SK-N-SH (cell line): ENCODE measurements at regions not wholly inside any gene's neighbourhood (a gene's known extent, or its start where the extent isn't known, plus 50 kb on each side); places are given as distances from the start of the nearest gene placed in this dataset.
"Not testable (repeated sequence)": the region's sequence is repeated elsewhere in the genome, so short reads cannot be mapped to it uniquely, and the experiment has no call there.

Experiments
- CTCF ChIA-PET: fragments of 300-600, 350-600 bp; formaldehyde crosslinking; extraction: SDS; loops from one replicate; lab custom pipeline; 2021; lab: Yijun Ruan, JAX
- POLR2A ChIA-PET: fragments of 350-600 bp; sonication (Branson Sonifier 250); formaldehyde crosslinking; extraction: SDS; loops from one replicate; lab custom pipeline; 2020; ENCODE audit warnings: antibody characterized with exemption, inconsistent platforms; lab: Yijun Ruan, JAX
- DNase-seq: peaks from one replicate; pipeline ENCODE4 v3.0.0; 2012
- H2AFZ ChIP-seq: fragments of 200-600 bp; sonication (generic); 2 replicates; pipeline ENCODE4 v1.8.1; 2016; ENCODE audit warnings: antibody characterized with exemption, mild to moderate bottlenecking, low read depth
- H3F3A ChIP-seq: fragments of 200-600 bp; sonication (generic); replicated peaks from 2 replicates; pipeline ENCODE3; 2016; ENCODE audit warnings: antibody characterized with exemption, mild to moderate bottlenecking; ENCODE audit not compliant: insufficient read depth
- H3K27ac ChIP-seq, 2 experiments: fragments of 200-500 bp in 1 of 2; fragments of 200-600 bp in 1 of 2; sonication (Bioruptor generic) in 1 of 2; sonication (generic), shearing (Covaris generic) in 1 of 2; 2 replicates each; pipeline versions ENCODE4 v1.5.1 to v1.6.1; 2014 to 2016; ENCODE audit warnings: low read depth in 2 of 2, inconsistent platforms in 1 of 2, low read length in 1 of 2, mild to moderate bottlenecking in 1 of 2, mixed read lengths in 1 of 2
- H3K27me3 ChIP-seq: fragments of 200-600 bp; sonication (generic), shearing (Covaris generic); 2 replicates; pipeline ENCODE4 v1.6.1; 2016; ENCODE audit warnings: mixed run types; ENCODE audit not compliant: insufficient read depth
- H3K36me3 ChIP-seq, 2 experiments: fragments of 200-500 bp in 1 of 2; fragments of 200-600 bp in 1 of 2; sonication (Bioruptor generic) in 1 of 2; sonication (generic) in 1 of 2; replicated peaks in 1 of 2; 2 replicates each; pipeline versions ENCODE3 to v1.5.1; 2014 to 2016; ENCODE audit warnings: low read length in 1 of 2, mild to moderate bottlenecking in 1 of 2; ENCODE audit not compliant: insufficient read depth in 2 of 2, control insufficient read depth in 1 of 2
- H3K4me1 ChIP-seq, 2 experiments: fragments of 200-500 bp in 1 of 2; fragments of 200-600 bp in 1 of 2; sonication (Bioruptor generic) in 1 of 2; sonication (generic), shearing (Covaris generic) in 1 of 2; 2 replicates each; pipeline versions ENCODE4 v1.5.1 to v1.6.1; 2014 to 2016; ENCODE audit warnings: low read depth in 1 of 2, low read length in 1 of 2, mixed run types in 1 of 2; ENCODE audit not compliant: insufficient read depth in 2 of 2, control insufficient read depth in 1 of 2
- H3K4me2 ChIP-seq: fragments of 200-600 bp; sonication (generic), shearing (Covaris generic); 2 replicates; pipeline ENCODE4 v1.6.1; 2017; ENCODE audit warnings: mixed run types
- H3K4me3 ChIP-seq, 2 experiments: fragments of 200-500 bp in 1 of 2; fragments of 200-600 bp in 1 of 2; sonication (Bioruptor generic) in 1 of 2; sonication (generic), shearing (Covaris generic) in 1 of 2; 2 replicates each; pipeline versions ENCODE4 v1.5.1 to v1.8.1; 2014 to 2016; ENCODE audit warnings: low read depth in 2 of 2, inconsistent platforms in 1 of 2, low read length in 1 of 2, mild to moderate bottlenecking in 1 of 2, mixed read lengths in 1 of 2, moderate library complexity in 1 of 2
- H3K79me2 ChIP-seq: fragments of 200-600 bp; sonication (generic); 2 replicates; pipeline ENCODE4 v1.8.1; 2017; ENCODE audit warnings: mild to moderate bottlenecking; ENCODE audit not compliant: insufficient read depth
- H3K9ac ChIP-seq: fragments of 200-600 bp; sonication (generic); 2 replicates; pipeline ENCODE4 v1.6.1; 2017; ENCODE audit warnings: mixed run types
- H3K9me2 ChIP-seq: fragments of 200-600 bp; sonication (generic); 2 replicates; pipeline ENCODE4 v1.6.1; 2017; ENCODE audit warnings: mixed run types
- H3K9me3 ChIP-seq: fragments of 200-600 bp; sonication (generic); 2 replicates; pipeline ENCODE4 v1.6.1; 2017; ENCODE audit warnings: mixed run types, mild to moderate bottlenecking, moderate library complexity
- H4K20me1 ChIP-seq: fragments of 200-600 bp; sonication (generic); 2 replicates; pipeline ENCODE4 v1.6.1; 2017; ENCODE audit warnings: mild to moderate bottlenecking, mixed run types; ENCODE audit not compliant: insufficient read depth
- EP300 ChIP-seq, 2 experiments: IDR thresholded peaks; 2 replicates each; pipeline versions ENCODE4 v1.4.0 to v1.6.1; 2012; ENCODE audit warnings: borderline replicate concordance in 1 of 2, low read depth in 1 of 2, low read length in 1 of 2
- FOXJ3 ChIP-seq: sonication (generic); formaldehyde crosslinking; IDR thresholded peaks from 2 replicates; pipeline ENCODE4 v1.5.1; 2020; ENCODE audit warnings: mild to moderate bottlenecking, missing genetic modification reagents
- GABPA ChIP-seq: IDR thresholded peaks from 2 replicates; pipeline ENCODE4 v1.4.0; 2012; ENCODE audit warnings: low read depth, mild to moderate bottlenecking
- GATA2 ChIP-seq: sonication (generic); formaldehyde crosslinking; IDR thresholded peaks from 2 replicates; pipeline ENCODE4 v1.5.0; 2020; ENCODE audit warnings: mild to moderate bottlenecking, missing genetic modification reagents
- JUND ChIP-seq: IDR thresholded peaks from 2 replicates; pipeline ENCODE4 v1.4.0; 2012
- MEF2A ChIP-seq: IDR thresholded peaks from 2 replicates; pipeline ENCODE4 v1.4.0; 2012; ENCODE audit warnings: low read depth, borderline replicate concordance
- POLR2AphosphoS5 ChIP-seq: IDR thresholded peaks from 2 replicates; pipeline ENCODE4 v1.6.1; 2012; ENCODE audit warnings: low read depth, low read length
- TAF1 ChIP-seq: IDR thresholded peaks from 2 replicates; pipeline ENCODE4 v1.6.1; 2012; ENCODE audit warnings: low read depth, mild to moderate bottlenecking, low read length, moderate library complexity, borderline replicate concordance
- TCF12 ChIP-seq: IDR thresholded peaks from 2 replicates; pipeline ENCODE4 v1.4.0; 2012
- USF2 ChIP-seq: fragments of 150-350 bp; IDR thresholded peaks from 2 replicates; pipeline ENCODE4 v1.6.1; 2017; ENCODE audit warnings: antibody characterized with exemption, low read length, low read depth, borderline replicate concordance
- ZBTB33 ChIP-seq: IDR thresholded peaks from 2 replicates; pipeline ENCODE4 v1.4.0; 2012; ENCODE audit warnings: low read depth, borderline replicate concordance
- WGBS: methylation state at CpG from one replicate; pipeline ENCODE4 v1.1.6; 2017; ENCODE audit warnings: low lambda C conversion rate; 5-methylcytosine and 5-hydroxymethylcytosine counted together

- TF ChIP-seq ZBTB33 (no peak), EP300 (IDR thresholded peaks at IDR 0.05; ENCODE audit: borderline replicate concordance in 1 of 2, low read depth in 1 of 2, low read length in 1 of 2) (no peak), JUND (no peak)
- TF ChIP-seq, all 33 proteins: peak for 0
These were observed 354.9 kb upstream of the ADAMTS5 start (continued) for GRCh38 chr21:27321791-27322190.

DNA sequence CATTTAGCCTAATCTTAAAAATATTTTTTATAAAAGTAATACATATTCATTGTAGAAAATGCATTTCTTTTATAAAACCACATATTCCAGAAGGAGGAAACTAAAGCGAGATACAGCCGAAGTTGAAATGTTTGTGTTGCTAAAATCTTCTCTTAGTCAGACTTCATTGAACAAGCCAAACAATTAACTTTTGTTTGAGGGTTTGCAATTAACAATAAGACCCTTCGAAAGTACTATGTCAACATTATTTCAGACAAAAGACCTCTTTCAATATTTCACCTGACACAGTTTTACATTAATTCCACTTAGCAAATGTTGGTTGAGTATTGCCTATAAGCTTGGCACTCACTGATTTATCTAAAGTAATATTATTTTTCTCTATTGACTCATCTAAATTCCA is 354.0 kb upstream of the ADAMTS5 start:
- H3K4me3 ChIP-seq, result no peak overlapping the region
- H3K36me3 ChIP-seq, result no peaks in the 10 kb centered on the region
- no peaks in the 10 kb centered on the region for H3F3A ChIP-seq
- no peak for DNase-seq
- POLR2A ChIA-PET, result no interaction called here
- no peak for TF ChIP-seq FOXJ3 (CRISPR knock-in tag)
- no peak for TF ChIP-seq TAF1
- TF ChIP-seq GATA2, result no peak
- no peak for TF ChIP-seq GABPA
- TF ChIP-seq EP300 (IDR thresholded peaks at IDR 0.05; ENCODE audit: borderline replicate concordance in 1 of 2, low read depth in 1 of 2, low read length in 1 of 2), result no peak
- TF ChIP-seq TCF12, result no peak
- no peak for TF ChIP-seq MEF2A
- no peak for TF ChIP-seq POLR2AphosphoS5
- no peak for TF ChIP-seq USF2
- WGBS, result 83% methylated on average over 3 of the region's 3 CpGs
- H3K79me2 ChIP-seq, result no peaks in the 10 kb centered on the region
- CTCF ChIA-PET, result no interaction called here
- H3K4me2 ChIP-seq, result no peak overlapping the region
- H4K20me1 ChIP-seq, result no peaks in the 10 kb centered on the region
- no peak overlapping the region for H3K27ac ChIP-seq
- no peak overlapping the region for H3K9ac ChIP-seq
- H3K4me1 ChIP-seq, result no peaks in the 10 kb centered on the region
- H3K27me3 ChIP-seq, result no peaks in the 10 kb centered on the region
- no peaks in the 10 kb centered on the region for H3K9me2 ChIP-seq
- no peaks in the 10 kb centered on the region for H3K9me3 ChIP-seq
- no peak overlapping the region for H2AFZ ChIP-seq

- H3K79me2 ChIP-seq, H3K9me2 ChIP-seq, H3K4me3 ChIP-seq, H3K9ac ChIP-seq, H3K4me2 ChIP-seq, H3K36me3 ChIP-seq, DNase-seq, H4K20me1 ChIP-seq, H3K27ac ChIP-seq, POLR2A ChIA-PET, H3K27me3 ChIP-seq, H3F3A ChIP-seq, CTCF ChIA-PET, H3K4me1 ChIP-seq, H3K9me3 ChIP-seq, H2AFZ ChIP-seq: not testable (repeated sequence)
- WGBS, result 40% methylated on average over 3 of the region's 3 CpGs
These were observed 350.7 kb upstream of the ADAMTS5 start for GRCh38 chr21:27317601-27318000.
